ENCODE measurements at regions not wholly inside any gene's neighbourhood (a gene's known extent, or its start where the extent isn't known, plus 50 kb on each side); places are given as distances from the start of the nearest gene placed in this dataset.

GRCh38 chr2:181332044-181332605 is 125.1 kb upstream of the ITGA4 start:
- Mint-ChIP-seq H3K4me3 (ENCODE audit: unreplicated experiment) (no peak overlapping the region), H3K4me1 (ENCODE audit: low read depth) (no peaks in the 10 kb centered on the region), H3K27ac (ENCODE audit: unreplicated experiment) (no peak overlapping the region), H3K27me3 (ENCODE audit: low read depth) (no peaks in the 10 kb centered on the region), H3K36me3 (ENCODE audit: low read depth) (peaks cover 2% of the 10 kb centered on the region), H3K9me3 (ENCODE audit: low read depth) (peaks cover 15% of the 10 kb centered on the region)
- TF ChIP-seq CTCF (IDR thresholded peaks at IDR 0.05): no peak
- DNase-seq (ENCODE audit: low spot score): no peak

GRCh38 chr2:181334158-181334826 is 122.9 kb upstream of the ITGA4 start:
- peaks cover 2% of the 10 kb centered on the region for H3K36me3 Mint-ChIP-seq (ENCODE audit: low read depth)
- peaks cover 4% of the 10 kb centered on the region for H3K9me3 Mint-ChIP-seq (ENCODE audit: low read depth)
- no peak for DNase-seq (ENCODE audit: low spot score)
- H3K4me1 Mint-ChIP-seq (ENCODE audit: low read depth): no peaks in the 10 kb centered on the region
- no peak overlapping the region for H3K27ac Mint-ChIP-seq (ENCODE audit: unreplicated experiment)
- no peak for TF ChIP-seq CTCF (IDR thresholded peaks at IDR 0.05)
- no peaks in the 10 kb centered on the region for H3K27me3 Mint-ChIP-seq (ENCODE audit: low read depth)
- no peak overlapping the region for H3K4me3 Mint-ChIP-seq (ENCODE audit: unreplicated experiment)

- no peak for TF ChIP-seq CTCF (IDR thresholded peaks at IDR 0.05)
- Mint-ChIP-seq H3K9me3 (ENCODE audit: low read depth) (peaks cover under 1% of the 10 kb centered on the region), H3K27me3 (ENCODE audit: low read depth) (no peaks in the 10 kb centered on the region), H3K4me3 (ENCODE audit: unreplicated experiment) (no peak overlapping the region), H3K27ac (ENCODE audit: unreplicated experiment) (no peak overlapping the region), H3K4me1 (ENCODE audit: low read depth) (peaks cover 4% of the 10 kb centered on the region), H3K36me3 (ENCODE audit: low read depth) (no peaks in the 10 kb centered on the region)
- no peak for DNase-seq (ENCODE audit: low spot score)
Measured at GRCh38 chr2:181340891-181341290, 116.3 kb upstream of the ITGA4 start.

- Mint-ChIP-seq H3K27ac (ENCODE audit: unreplicated experiment) (no peak overlapping the region), H3K4me3 (ENCODE audit: unreplicated experiment) (no peak overlapping the region), H3K27me3 (ENCODE audit: low read depth) (no peaks in the 10 kb centered on the region), H3K9me3 (ENCODE audit: low read depth) (peaks cover 4% of the 10 kb centered on the region), H3K36me3 (ENCODE audit: low read depth) (no peaks in the 10 kb centered on the region), H3K4me1 (ENCODE audit: low read depth) (peaks cover 4% of the 10 kb centered on the region)
- DNase-seq (ENCODE audit: low spot score): no peak
- TF ChIP-seq CTCF (IDR thresholded peaks at IDR 0.05): no peak
Measured at GRCh38 chr2:181341855-181342600, 115.2 kb upstream of the ITGA4 start.

- Mint-ChIP-seq H3K27me3 (ENCODE audit: low read depth) (no peaks in the 10 kb centered on the region), H3K27ac (ENCODE audit: unreplicated experiment) (no peak overlapping the region), H3K4me1 (ENCODE audit: low read depth) (peaks cover 1% of the 10 kb centered on the region), H3K4me3 (ENCODE audit: unreplicated experiment) (no peak overlapping the region), H3K9me3 (ENCODE audit: low read depth) (peaks cover 4% of the 10 kb centered on the region), H3K36me3 (ENCODE audit: low read depth) (no peaks in the 10 kb centered on the region)
- DNase-seq (ENCODE audit: low spot score): no peak
- no peak for TF ChIP-seq CTCF (IDR thresholded peaks at IDR 0.05)
Measured at GRCh38 chr2:181348107-181348837, 108.9 kb upstream of the ITGA4 start.

Measured in chondrocyte (in vitro differentiated cells).